ENCODE measurements at regions not wholly inside any gene's neighbourhood (a gene's known extent, or its start where the extent isn't known, plus 50 kb on each side); places are given as distances from the start of the nearest gene placed in this dataset.

DNA sequence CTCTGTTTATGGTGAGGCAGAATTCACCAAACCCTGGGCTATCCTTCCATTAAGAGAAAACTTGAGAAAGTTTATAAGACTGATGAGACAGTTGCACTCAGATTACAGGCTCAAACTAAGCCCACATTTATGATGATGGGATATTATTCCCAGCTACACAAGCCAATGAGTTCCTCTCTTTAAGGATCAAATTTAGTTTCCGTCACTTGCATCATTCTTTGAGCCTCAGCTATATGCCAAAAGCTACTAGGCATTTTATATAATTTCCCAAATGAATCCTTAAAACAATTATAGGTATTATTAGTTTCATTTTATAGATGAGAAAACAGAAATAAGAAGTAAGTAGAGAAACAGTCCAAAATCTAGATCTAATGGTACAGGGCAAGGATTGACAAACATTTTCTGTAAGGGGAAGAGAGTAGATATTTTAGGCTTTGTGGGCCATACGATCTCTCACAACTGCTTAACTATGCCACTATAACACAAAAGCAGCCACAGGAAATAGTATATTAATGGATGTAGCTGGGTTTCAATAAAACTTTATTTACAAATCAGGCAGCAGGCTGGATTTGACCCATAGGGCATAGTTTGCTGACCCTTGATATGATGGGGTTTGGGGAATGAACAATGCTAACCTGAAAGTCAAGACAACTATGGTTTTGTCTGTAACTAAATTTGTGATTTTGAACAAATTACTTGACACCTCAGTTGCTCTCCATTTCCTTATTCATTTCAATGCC is 91.8 kb upstream of the PLXNC1 start:
- DNase-seq: no peak
- intact Hi-C loops (cut with DNase I): no loop called here
- no peaks in the 10 kb centered on the region for H3K36me3 ChIP-seq
- H3K4me1 ChIP-seq: peaks cover 0 to 19% (median 3%) of the 10 kb centered on the region in 4 donors
- H3K27ac ChIP-seq: no peak overlapping the region
- H3K4me3 ChIP-seq: no peak overlapping the region
- H3K27me3 ChIP-seq: no peaks in the 10 kb centered on the region
- TF ChIP-seq, protein P1, sequence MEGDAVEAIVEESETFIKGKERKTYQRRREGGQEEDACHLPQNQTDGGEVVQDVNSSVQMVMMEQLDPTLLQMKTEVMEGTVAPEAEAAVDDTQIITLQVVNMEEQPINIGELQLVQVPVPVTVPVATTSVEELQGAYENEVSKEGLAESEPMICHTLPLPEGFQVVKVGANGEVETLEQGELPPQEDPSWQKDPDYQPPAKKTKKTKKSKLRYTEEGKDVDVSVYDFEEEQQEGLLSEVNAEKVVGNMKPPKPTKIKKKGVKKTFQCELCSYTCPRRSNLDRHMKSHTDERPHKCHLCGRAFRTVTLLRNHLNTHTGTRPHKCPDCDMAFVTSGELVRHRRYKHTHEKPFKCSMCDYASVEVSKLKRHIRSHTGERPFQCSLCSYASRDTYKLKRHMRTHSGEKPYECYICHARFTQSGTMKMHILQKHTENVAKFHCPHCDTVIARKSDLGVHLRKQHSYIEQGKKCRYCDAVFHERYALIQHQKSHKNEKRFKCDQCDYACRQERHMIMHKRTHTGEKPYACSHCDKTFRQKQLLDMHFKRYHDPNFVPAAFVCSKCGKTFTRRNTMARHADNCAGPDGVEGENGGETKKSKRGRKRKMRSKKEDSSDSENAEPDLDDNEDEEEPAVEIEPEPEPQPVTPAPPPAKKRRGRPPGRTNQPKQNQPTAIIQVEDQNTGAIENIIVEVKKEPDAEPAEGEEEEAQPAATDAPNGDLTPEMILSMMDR (IDR thresholded peaks at IDR 0.05): no peak
- TF ChIP-seq EP300 (IDR thresholded peaks at IDR 0.05) (no peak), POLR2AphosphoS5 (IDR thresholded peaks at IDR 0.05) (no peak), POLR2A (IDR thresholded peaks at IDR 0.05) (no peak)
- no peaks in the 10 kb centered on the region for H3K9me3 ChIP-seq
- WGBS, 2 donors: 96 to 99% methylated on average over 2 of the region's 2 CpGs

DNA sequence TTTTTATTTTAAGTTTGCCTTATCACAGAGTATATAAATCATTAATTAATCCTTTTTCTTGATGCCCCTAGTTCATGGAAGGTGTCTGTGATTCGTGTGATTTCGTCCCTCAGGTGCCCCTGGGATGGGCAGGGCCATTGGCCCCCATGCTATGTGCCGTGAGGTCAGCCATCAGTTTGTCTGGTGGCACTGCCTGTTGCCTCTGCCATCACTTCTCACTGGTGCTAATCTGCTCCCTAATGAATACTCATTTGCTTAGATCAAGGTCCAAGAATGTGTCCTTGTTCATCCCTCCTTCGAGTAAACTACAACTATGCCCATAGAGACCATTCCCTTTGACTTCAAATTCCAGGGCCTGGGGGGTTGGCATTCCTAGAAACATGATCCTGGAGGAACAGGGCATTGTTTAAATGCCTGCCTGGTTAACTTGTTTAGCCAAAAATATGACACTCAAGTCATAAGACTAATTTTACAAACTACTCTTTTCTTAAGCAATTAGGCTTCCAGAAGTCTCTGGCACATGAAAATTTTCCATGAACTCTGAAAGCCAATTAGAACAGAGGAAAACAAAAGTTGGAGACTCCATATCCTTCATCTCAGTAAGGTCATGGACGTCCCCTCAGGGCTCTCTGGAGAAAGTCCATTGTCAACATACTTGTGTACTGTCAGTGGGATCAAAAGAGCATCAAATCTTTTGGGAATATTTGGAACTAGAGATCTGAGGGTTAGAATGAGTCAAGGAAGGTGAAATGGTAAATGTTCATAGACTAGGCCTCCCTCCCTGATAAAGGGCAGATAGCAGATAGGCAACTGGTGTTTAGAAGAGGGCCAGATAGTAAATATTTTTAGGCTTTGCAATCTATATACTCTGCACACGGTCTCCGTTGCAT is 90.9 kb upstream of the PLXNC1 start:
- no peak overlapping the region for H3K4me3 ChIP-seq
- DNase-seq: no peak
- H3K36me3 ChIP-seq: no peaks in the 10 kb centered on the region
- no peaks in the 10 kb centered on the region for H3K27me3 ChIP-seq
- WGBS, 2 donors: 84 to 93% methylated on average over 7 of the region's 7 CpGs
- no peaks in the 10 kb centered on the region for H3K9me3 ChIP-seq
- intact Hi-C loops (cut with DNase I): no loop called here
- peaks cover 0 to 18% (median 3%) of the 10 kb centered on the region in 4 donors for H3K4me1 ChIP-seq
- H3K27ac ChIP-seq: peak overlapping the region in 2 of 4 donors; percentile 2 to 27
- TF ChIP-seq POLR2A (IDR thresholded peaks at IDR 0.05) (no peak), POLR2AphosphoS5 (IDR thresholded peaks at IDR 0.05) (no peak), EP300 (IDR thresholded peaks at IDR 0.05) (no peak)
- TF ChIP-seq, protein P1 (IDR thresholded peaks at IDR 0.05): no peak

DNA sequence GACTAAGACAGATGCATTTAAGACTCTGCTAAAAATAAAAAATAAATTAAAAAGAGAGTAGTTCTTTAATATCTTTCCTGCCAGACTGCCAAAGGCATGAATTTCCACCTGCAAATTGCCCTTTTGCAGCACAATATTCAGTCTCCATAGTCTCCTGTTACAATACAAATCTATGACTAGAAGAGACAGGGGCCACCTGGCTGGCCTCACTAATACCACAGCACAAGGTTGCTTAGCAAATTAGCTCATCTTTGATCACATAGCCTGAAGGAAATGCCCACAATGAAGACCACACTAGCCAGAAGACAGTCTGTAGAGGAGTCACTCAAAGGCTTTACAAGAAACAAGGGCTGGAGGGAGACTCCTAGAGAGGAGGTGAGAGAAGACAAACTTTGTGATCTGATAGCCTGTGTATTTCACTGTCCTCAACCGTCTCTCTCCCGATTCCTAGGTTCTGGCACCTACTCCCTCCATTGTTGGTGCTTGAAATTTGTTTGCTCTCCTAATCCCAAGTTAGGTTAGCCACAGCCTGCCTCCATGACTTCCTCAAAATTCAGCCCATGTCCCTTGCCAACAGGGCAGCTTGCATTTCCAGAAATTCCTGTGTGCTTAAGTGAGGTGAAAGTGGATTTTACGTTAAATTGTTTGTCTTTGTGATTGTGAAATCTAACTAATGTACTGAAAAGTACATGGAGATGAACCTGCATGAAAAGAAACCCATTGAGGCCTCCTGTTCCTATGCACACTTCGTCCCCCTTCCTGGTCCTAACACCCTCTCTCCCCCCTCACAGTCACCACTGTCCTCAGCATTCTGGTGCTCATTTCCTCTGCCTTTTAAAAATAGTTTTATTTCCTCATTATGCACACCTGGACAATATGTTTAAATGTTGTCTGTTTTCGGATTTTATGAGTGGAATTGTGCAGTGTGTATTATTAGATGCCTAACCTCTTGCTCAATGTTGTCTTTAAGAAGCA is 88.7 kb upstream of the PLXNC1 start:
- DNase-seq: no peak
- Histone ChIP-seq H3K27ac (no peak overlapping the region), H3K9me3 (no peaks in the 10 kb centered on the region), H3K4me1 (peaks cover 0 to 7% (median 0%) of the 10 kb centered on the region in 4 donors), H3K27me3 (no peaks in the 10 kb centered on the region), H3K4me3 (no peak overlapping the region), H3K36me3 (no peaks in the 10 kb centered on the region)
- WGBS, 2 donors: 28 to 66% methylated on average over 5 of the region's 5 CpGs
- intact Hi-C loops (cut with DNase I): no loop called here
- TF ChIP-seq EP300 (IDR thresholded peaks at IDR 0.05): no peak
- TF ChIP-seq POLR2AphosphoS5 (IDR thresholded peaks at IDR 0.05): no peak
- no peak for TF ChIP-seq POLR2A (IDR thresholded peaks at IDR 0.05)
- TF ChIP-seq, protein P1 (IDR thresholded peaks at IDR 0.05): no peak

DNA sequence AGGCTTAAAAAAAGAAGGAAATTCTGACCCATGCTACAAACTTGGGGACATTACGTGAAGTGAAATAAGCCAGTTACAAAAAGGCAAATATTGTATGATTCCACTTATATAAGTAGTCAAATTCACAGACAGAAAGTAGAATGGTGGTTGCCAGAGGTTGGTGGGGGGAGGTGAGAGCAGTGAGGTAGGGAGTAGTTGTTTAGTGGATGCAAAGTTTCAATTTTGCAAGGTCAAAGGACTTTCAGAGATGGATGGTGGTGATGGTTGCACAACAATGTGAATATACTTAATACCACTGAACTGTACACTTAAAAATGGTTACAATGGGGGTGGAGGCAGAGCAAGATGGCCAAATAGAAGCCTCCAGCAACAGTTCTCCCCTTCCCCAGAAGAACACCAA is 86.2 kb upstream of the PLXNC1 start:
- no peak for DNase-seq
- Histone ChIP-seq H3K9me3 (no peaks in the 10 kb centered on the region), H3K4me1 (peaks cover 0 to 6% (median 0%) of the 10 kb centered on the region in 4 donors), H3K27me3 (no peaks in the 10 kb centered on the region), H3K27ac (no peak overlapping the region), H3K36me3 (no peaks in the 10 kb centered on the region), H3K4me3 (no peak overlapping the region)
- intact Hi-C loops (cut with DNase I): no loop called here
- 95 to 97% methylated on average over 1 of the region's 1 CpG for WGBS, 2 donors
- no peak for TF ChIP-seq EP300 (IDR thresholded peaks at IDR 0.05)
- TF ChIP-seq POLR2AphosphoS5 (IDR thresholded peaks at IDR 0.05): no peak
- TF ChIP-seq, protein P1 (IDR thresholded peaks at IDR 0.05): no peak
- TF ChIP-seq POLR2A (IDR thresholded peaks at IDR 0.05): no peak

All from sigmoid colon (tissue), 6 donors.